ENCODE measurements at regions not wholly inside any gene's neighbourhood (a gene's known extent, or its start where the extent isn't known, plus 50 kb on each side); places are given as distances from the start of the nearest gene placed in this dataset.

DNA sequence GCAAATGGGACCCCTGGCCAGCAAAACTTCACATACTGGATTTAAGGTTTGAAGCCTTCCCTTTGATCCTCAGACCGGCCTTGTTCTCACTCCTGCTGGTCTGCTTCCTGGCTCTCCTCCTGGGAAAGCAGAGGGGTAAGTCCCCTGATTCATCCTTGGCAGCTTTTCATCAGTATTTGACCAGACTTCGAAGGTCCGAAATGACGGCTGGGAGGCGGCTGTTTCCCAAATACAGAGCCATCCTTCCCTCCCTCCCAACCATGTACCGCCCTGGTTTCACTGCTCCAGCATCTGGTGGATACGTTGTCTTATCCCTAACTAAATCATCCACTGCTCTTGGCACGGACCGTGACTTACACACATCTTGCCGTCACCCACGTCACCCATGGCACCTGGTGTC, 265.5 kb downstream of the BCOR start:
- TF ChIP-seq POLR2AphosphoS5 (IDR thresholded peaks at IDR 0.05; ENCODE audit: low read depth, low read length): no peak
- TF ChIP-seq CTCF (IDR thresholded peaks at IDR 0.05): no peak
- TF ChIP-seq MXI1 (IDR thresholded peaks at IDR 0.05; ENCODE audit: low read depth, low read length): no peak
- TF ChIP-seq EP300 (IDR thresholded peaks at IDR 0.05; ENCODE audit: borderline replicate concordance in 1 of 2, low read depth in 1 of 2, low read length in 1 of 2): no peak
- no peak for TF ChIP-seq GABPA (IDR thresholded peaks at IDR 0.05; ENCODE audit: low read depth)
- no peak for TF ChIP-seq SMC3 (IDR thresholded peaks at IDR 0.05; ENCODE audit: low read depth, low read length)
- no peak for TF ChIP-seq TCF12 (IDR thresholded peaks at IDR 0.05)
- no peak for TF ChIP-seq CHD2 (IDR thresholded peaks at IDR 0.05; ENCODE audit: low read length, partially characterized antibody)
- no peak for TF ChIP-seq YY1 (IDR thresholded peaks at IDR 0.05; ENCODE audit: low read depth)
- TF ChIP-seq MAX (IDR thresholded peaks at IDR 0.05; ENCODE audit: low read depth): no peak
